Panc1 (cell line): ENCODE measurements at regions not wholly inside any gene's neighbourhood (a gene's known extent, or its start where the extent isn't known, plus 50 kb on each side); places are given as distances from the start of the nearest gene placed in this dataset.
"Not testable (repeated sequence)": the region's sequence is repeated elsewhere in the genome, so short reads cannot be mapped to it uniquely, and the experiment has no call there.

Experiments
- ATAC-seq: fragments of 200-7000 bp; cut with Tn5 transposase; 2 replicates; pipeline ENCODE4 v1.9.1; 2020; ENCODE audit warnings: mild to moderate bottlenecking, moderate library complexity
- BruUV-seq: library from RNA; stranded (reverse); fragments of 400-500 nt; replicated peaks from 2 replicates; lab custom pipeline; 2021; lab: Mats Ljungman, UMichigan
- CTCF ChIA-PET: fragments of 300-600 bp; sonication (Branson Sonifier 250); formaldehyde crosslinking; loops from one replicate; lab custom pipeline; 2022; ENCODE audit warnings: antibody characterized with exemption; lab: Charles Lee
- POLR2A ChIA-PET: fragments of 300-600 bp; sonication (Branson Sonifier 250); formaldehyde crosslinking; loops from one replicate; lab custom pipeline; 2022; ENCODE audit warnings: antibody characterized with exemption; lab: Charles Lee
- DNase-seq: peaks from one replicate; pipeline ENCODE4 v3.0.0-alpha.2; 2010; ENCODE audit warnings: low read depth, low spot score
- H3K27ac ChIP-seq: 2 replicates; pipeline ENCODE4 v1.5.1; 2011; ENCODE audit warnings: mild to moderate bottlenecking, low read length, inconsistent platforms
- H3K27me3 ChIP-seq: fragments of 200-500 bp; sonication (Bioruptor generic); 2 replicates; pipeline ENCODE4 v1.6.0; 2014; ENCODE audit warnings: low read length, inconsistent platforms; ENCODE audit not compliant: control insufficient read depth, insufficient read depth
- H3K36me3 ChIP-seq: fragments of 200-500 bp; sonication (Bioruptor generic); 2 replicates; pipeline ENCODE4 v1.5.1; 2014; ENCODE audit warnings: inconsistent platforms, mild to moderate bottlenecking, low read length, moderate library complexity; ENCODE audit not compliant: control insufficient read depth, insufficient read depth
- H3K4me1 ChIP-seq: 2 replicates; pipeline ENCODE4 v1.5.1; 2011; ENCODE audit warnings: inconsistent platforms, mild to moderate bottlenecking, low read length, moderate library complexity; ENCODE audit not compliant: control insufficient read depth, insufficient read depth
- H3K4me3 ChIP-seq, 2 experiments: 2 replicates each; pipeline ENCODE4 v1.5.1; 2011 to 2012; ENCODE audit warnings: low read depth in 2 of 2, low read length in 2 of 2, mild to moderate bottlenecking in 2 of 2, inconsistent platforms in 1 of 2, moderate library complexity in 1 of 2
- H3K9me3 ChIP-seq: fragments of 200-500 bp; sonication (Bioruptor generic); 2 replicates; pipeline ENCODE4 v1.5.1; 2014; ENCODE audit warnings: low read depth, mild to moderate bottlenecking, inconsistent platforms, low read length, moderate library complexity; ENCODE audit not compliant: control insufficient read depth, insufficient read depth
- POLR2AphosphoS5 ChIP-seq: IDR thresholded peaks from 2 replicates; pipeline ENCODE4 v1.6.1; 2012; ENCODE audit warnings: mild to moderate bottlenecking, low read depth, low read length, moderate library complexity
- SIN3A ChIP-seq: IDR thresholded peaks from 2 replicates; pipeline ENCODE4 v1.6.1; 2012; ENCODE audit warnings: low read depth, mild to moderate bottlenecking, low read length, moderate library complexity, borderline replicate concordance; ENCODE audit not compliant: insufficient read depth
- TCF7L2 ChIP-seq: IDR thresholded peaks from 2 replicates; pipeline ENCODE4 v1.6.1; 2011; ENCODE audit warnings: mild to moderate bottlenecking, low read depth, low read length, inconsistent platforms
- in situ Hi-C: cut with HindIII; loops from 2 replicates; pipeline ENCODE4 v1.10.0; 2016; ENCODE audit warnings: low sequenced_read_pairs, low pct_unique_long_range_greater_than_20kb
- intact Hi-C: fragments of 100-400 bp; cut with micrococcal nuclease; formaldehyde crosslinking; loops from one replicate; pipeline ENCODE4 v1.10.0; 2022; ENCODE audit not compliant: unreplicated experiment
- TF ChIP-seq, protein P1 (sequence below), 2 experiments: IDR thresholded peaks; 2 replicates each; pipeline ENCODE4 v1.6.1; 2011 to 2012; ENCODE audit warnings: low read depth in 2 of 2, control low read depth in 1 of 2, low read length in 1 of 2, mild to moderate bottlenecking in 1 of 2, moderate library complexity in 1 of 2; ENCODE audit not compliant: insufficient read depth in 1 of 2
- TF ChIP-seq, protein P2 (sequence below): fragments of 450-650 bp; IDR thresholded peaks from 2 replicates; pipeline ENCODE4 v1.5.1; 2017; ENCODE audit warnings: mild to moderate bottlenecking

DNA sequence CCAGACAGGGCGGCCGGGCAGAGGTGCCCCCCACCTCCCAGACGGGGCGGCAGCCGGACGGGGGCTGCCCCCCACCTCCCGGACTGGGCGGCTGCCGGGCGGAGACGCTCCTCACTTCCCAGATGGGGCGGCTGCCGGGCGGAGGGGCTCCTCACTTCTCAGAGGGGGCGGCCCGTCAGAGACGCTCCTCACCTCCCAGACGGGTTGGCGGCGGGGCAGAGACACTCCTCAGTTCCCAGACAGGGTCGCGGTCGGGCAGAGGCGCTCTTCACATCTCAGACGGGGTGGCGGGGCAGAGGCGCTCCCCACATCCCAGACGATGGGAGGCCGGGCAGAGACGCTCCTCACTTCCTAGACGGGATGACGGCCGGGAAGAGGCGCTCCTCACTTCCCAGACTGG is 68.5 kb upstream of the GPC4 start:
- intact Hi-C loops, CTCF ChIA-PET, H3K27me3 ChIP-seq, DNase-seq, H3K36me3 ChIP-seq, in situ Hi-C loops, ATAC-seq, POLR2A ChIA-PET, H3K4me1 ChIP-seq, BruUV-seq, H3K27ac ChIP-seq, H3K9me3 ChIP-seq, H3K4me3 ChIP-seq: not testable (repeated sequence)

DNA sequence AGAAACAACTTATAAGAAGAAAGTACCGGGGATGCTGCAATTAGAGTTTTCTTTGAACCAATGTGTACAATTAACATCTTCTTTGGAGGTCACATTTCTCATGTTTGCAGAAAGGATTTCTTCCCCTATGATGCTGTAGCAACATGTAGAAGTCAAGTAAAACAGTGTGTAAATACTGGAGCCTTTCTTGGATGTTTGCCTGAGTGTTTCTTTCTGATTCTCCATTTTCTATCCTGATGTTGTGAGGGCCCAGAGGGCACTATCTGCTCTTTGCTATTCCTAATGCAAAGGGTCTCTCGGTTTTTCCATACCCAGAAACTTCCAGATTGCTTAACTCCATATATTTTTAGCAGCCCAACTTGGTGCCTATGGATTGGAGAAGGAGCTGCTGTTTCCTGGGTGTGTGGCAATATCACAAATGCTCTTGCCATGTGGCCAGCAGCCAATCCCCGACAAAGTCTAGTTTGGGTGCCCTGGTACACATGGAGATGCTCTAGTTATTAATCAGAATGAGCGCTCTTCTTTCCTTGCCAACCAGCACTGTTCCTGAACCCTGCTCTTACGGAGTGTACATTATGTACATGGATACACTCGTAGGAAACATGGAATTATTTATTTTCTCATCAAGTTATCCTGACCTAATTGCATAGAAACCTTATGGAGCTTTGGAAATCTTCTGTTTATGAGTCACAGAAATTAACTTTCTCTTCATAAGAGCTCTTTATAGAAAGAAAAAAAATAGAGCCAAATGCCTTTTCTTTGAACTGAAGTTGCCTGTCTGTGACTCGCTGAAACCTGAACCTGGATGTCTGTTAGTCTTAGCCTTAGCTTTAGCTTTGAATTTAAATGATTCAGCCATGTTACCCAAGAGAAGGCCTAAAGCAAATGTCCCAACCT is 67.0 kb upstream of the GPC4 start:
- in situ Hi-C loops = no loop called here
- CTCF ChIA-PET = no interaction called here
- H3K4me3 ChIP-seq = no peak overlapping the region
- H3K27ac ChIP-seq = no peak overlapping the region
- intact Hi-C loops = no loop called here
- POLR2A ChIA-PET = no interaction called here
- no peaks in the 10 kb centered on the region for H3K27me3 ChIP-seq
- no TSS peak for BruUV-seq
- ATAC-seq (no peak), DNase-seq (no peak)
- TF ChIP-seq POLR2AphosphoS5 = no peak
- TF ChIP-seq SIN3A = no peak
- TF ChIP-seq TCF7L2 = no peak
- TF ChIP-seq, protein P1, sequence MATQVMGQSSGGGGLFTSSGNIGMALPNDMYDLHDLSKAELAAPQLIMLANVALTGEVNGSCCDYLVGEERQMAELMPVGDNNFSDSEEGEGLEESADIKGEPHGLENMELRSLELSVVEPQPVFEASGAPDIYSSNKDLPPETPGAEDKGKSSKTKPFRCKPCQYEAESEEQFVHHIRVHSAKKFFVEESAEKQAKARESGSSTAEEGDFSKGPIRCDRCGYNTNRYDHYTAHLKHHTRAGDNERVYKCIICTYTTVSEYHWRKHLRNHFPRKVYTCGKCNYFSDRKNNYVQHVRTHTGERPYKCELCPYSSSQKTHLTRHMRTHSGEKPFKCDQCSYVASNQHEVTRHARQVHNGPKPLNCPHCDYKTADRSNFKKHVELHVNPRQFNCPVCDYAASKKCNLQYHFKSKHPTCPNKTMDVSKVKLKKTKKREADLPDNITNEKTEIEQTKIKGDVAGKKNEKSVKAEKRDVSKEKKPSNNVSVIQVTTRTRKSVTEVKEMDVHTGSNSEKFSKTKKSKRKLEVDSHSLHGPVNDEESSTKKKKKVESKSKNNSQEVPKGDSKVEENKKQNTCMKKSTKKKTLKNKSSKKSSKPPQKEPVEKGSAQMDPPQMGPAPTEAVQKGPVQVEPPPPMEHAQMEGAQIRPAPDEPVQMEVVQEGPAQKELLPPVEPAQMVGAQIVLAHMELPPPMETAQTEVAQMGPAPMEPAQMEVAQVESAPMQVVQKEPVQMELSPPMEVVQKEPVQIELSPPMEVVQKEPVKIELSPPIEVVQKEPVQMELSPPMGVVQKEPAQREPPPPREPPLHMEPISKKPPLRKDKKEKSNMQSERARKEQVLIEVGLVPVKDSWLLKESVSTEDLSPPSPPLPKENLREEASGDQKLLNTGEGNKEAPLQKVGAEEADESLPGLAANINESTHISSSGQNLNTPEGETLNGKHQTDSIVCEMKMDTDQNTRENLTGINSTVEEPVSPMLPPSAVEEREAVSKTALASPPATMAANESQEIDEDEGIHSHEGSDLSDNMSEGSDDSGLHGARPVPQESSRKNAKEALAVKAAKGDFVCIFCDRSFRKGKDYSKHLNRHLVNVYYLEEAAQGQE (IDR thresholded peaks at IDR 0.05; ENCODE audit: insufficient read depth in 1 of 2, low read depth in 2 of 2, low read length in 1 of 2) = no peak
- TF ChIP-seq, protein P2, sequence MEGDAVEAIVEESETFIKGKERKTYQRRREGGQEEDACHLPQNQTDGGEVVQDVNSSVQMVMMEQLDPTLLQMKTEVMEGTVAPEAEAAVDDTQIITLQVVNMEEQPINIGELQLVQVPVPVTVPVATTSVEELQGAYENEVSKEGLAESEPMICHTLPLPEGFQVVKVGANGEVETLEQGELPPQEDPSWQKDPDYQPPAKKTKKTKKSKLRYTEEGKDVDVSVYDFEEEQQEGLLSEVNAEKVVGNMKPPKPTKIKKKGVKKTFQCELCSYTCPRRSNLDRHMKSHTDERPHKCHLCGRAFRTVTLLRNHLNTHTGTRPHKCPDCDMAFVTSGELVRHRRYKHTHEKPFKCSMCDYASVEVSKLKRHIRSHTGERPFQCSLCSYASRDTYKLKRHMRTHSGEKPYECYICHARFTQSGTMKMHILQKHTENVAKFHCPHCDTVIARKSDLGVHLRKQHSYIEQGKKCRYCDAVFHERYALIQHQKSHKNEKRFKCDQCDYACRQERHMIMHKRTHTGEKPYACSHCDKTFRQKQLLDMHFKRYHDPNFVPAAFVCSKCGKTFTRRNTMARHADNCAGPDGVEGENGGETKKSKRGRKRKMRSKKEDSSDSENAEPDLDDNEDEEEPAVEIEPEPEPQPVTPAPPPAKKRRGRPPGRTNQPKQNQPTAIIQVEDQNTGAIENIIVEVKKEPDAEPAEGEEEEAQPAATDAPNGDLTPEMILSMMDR = no peak
- no peaks in the 10 kb centered on the region for H3K36me3 ChIP-seq
- H3K4me1 ChIP-seq = no peaks in the 10 kb centered on the region
- no peaks in the 10 kb centered on the region for H3K9me3 ChIP-seq

DNA sequence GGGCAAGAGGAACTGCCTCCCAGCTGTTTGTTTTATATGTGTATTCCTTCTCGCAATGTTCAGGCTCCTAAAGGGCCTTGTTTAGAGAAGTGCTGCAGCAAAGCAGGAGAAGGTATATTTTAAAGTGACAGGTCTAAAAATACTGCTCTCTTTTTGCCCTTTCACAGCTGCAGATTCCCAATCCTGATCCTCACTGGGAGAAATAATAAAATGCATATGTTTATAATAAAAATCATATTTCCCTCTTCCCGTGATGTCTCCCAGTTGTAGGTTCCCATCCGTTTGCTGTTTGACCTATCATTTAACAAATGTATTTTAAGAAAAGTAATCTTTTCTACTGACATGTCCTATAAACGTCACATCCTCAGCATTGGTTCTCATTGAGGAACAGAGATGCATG is 62.7 kb upstream of the GPC4 start:
- ATAC-seq (no peak), DNase-seq (no peak)
- in situ Hi-C loops = no loop called here
- no peak overlapping the region for H3K4me3 ChIP-seq
- CTCF ChIA-PET = no interaction called here
- intact Hi-C loops = no loop called here
- no peaks in the 10 kb centered on the region for H3K27me3 ChIP-seq
- H3K9me3 ChIP-seq = no peaks in the 10 kb centered on the region
- H3K27ac ChIP-seq = no peak overlapping the region
- POLR2A ChIA-PET = no interaction called here
- H3K36me3 ChIP-seq = no peaks in the 10 kb centered on the region
- BruUV-seq = no TSS peak
- TF ChIP-seq, protein P2 = no peak
- no peak for TF ChIP-seq SIN3A
- TF ChIP-seq, protein P1 (IDR thresholded peaks at IDR 0.05; ENCODE audit: insufficient read depth in 1 of 2, low read depth in 2 of 2, low read length in 1 of 2) = no peak
- no peak for TF ChIP-seq TCF7L2
- no peak for TF ChIP-seq POLR2AphosphoS5
- no peaks in the 10 kb centered on the region for H3K4me1 ChIP-seq
